ENCODE measurements at regions not wholly inside any gene's neighbourhood (a gene's known extent, or its start where the extent isn't known, plus 50 kb on each side); places are given as distances from the start of the nearest gene placed in this dataset.
A peak's percentile ranks its signal among the peaks of the same experiment; 100 is the strongest.

- no peak for DNase-seq (ENCODE audit: extremely low read depth, low read depth)
- TF ChIP-seq CTCF (IDR thresholded peaks at IDR 0.05; ENCODE audit: low read depth, low read length) = no peak
Observed at GRCh38 chr1:224535641-224536040, 80.5 kb upstream of the CNIH3 start.

GRCh38 chr1:224539971-224540370, 76.1 kb upstream of the CNIH3 start:
- no peak for TF ChIP-seq CTCF (IDR thresholded peaks at IDR 0.05; ENCODE audit: low read depth, low read length)
- DNase-seq (ENCODE audit: extremely low read depth, low read depth) = no peak

GRCh38 chr1:224540535-224540934, 75.6 kb upstream of the CNIH3 start:
- no peak for TF ChIP-seq CTCF (IDR thresholded peaks at IDR 0.05; ENCODE audit: low read depth, low read length)

GRCh38 chr1:224541072-224541790, 74.9 kb upstream of the CNIH3 start:
- no peak for TF ChIP-seq CTCF (IDR thresholded peaks at IDR 0.05; ENCODE audit: low read depth, low read length)

More at GRCh38 chr1:224540535-224540934, 75.6 kb upstream of the CNIH3 start:
- no peak for DNase-seq (ENCODE audit: extremely low read depth, low read depth)

GRCh38 chr1:224541901-224542630, 74.1 kb upstream of the CNIH3 start:
- no peak for TF ChIP-seq CTCF (IDR thresholded peaks at IDR 0.05; ENCODE audit: low read depth, low read length)
- no peak for DNase-seq (ENCODE audit: extremely low read depth, low read depth)

More at GRCh38 chr1:224541072-224541790, 74.9 kb upstream of the CNIH3 start:
- no peak for DNase-seq (ENCODE audit: extremely low read depth, low read depth)

- peak; percentile 77 for DNase-seq (ENCODE audit: extremely low read depth, low read depth)
- TF ChIP-seq CTCF (IDR thresholded peaks at IDR 0.05; ENCODE audit: low read depth, low read length) = no peak
Observed at GRCh38 chr1:224542783-224543440, 73.2 kb upstream of the CNIH3 start.

GRCh38 chr1:224543453-224543852, 72.7 kb upstream of the CNIH3 start:
- DNase-seq (ENCODE audit: extremely low read depth, low read depth) = no peak
- no peak for TF ChIP-seq CTCF (IDR thresholded peaks at IDR 0.05; ENCODE audit: low read depth, low read length)

All from AG09319 (cell line).